KMS-11 (cell line): ENCODE measurements at regions not wholly inside any gene's neighbourhood (a gene's known extent, or its start where the extent isn't known, plus 50 kb on each side); places are given as distances from the start of the nearest gene placed in this dataset.

ENCODE experiments used
- H2AFZ ChIP-seq: fragments of 200-600 bp; sonication (generic); 2 replicates; pipeline ENCODE4 v1.6.1; 2016; ENCODE audit warnings: antibody characterized with exemption, mixed run types, low read depth
- H3K27ac ChIP-seq: fragments of 200-600 bp; sonication (generic); 2 replicates; pipeline ENCODE4 v1.6.1; 2016; ENCODE audit warnings: mild to moderate bottlenecking, mixed run types
- H3K27me3 ChIP-seq: fragments of 200-600 bp; sonication (generic); 2 replicates; pipeline ENCODE4 v1.6.1; 2017; ENCODE audit warnings: mild to moderate bottlenecking, low read depth, mixed run types, moderate library complexity; ENCODE audit not compliant: insufficient read depth
- H3K36me3 ChIP-seq: fragments of 200-600 bp; sonication (generic); 2 replicates; pipeline ENCODE4 v1.6.1; 2017; ENCODE audit warnings: mild to moderate bottlenecking, mixed run types; ENCODE audit not compliant: insufficient read depth
- H3K4me1 ChIP-seq: fragments of 200-600 bp; sonication (generic); 2 replicates; pipeline ENCODE4 v1.6.1; 2016; ENCODE audit warnings: mild to moderate bottlenecking, low read depth, mixed run types; ENCODE audit not compliant: poor library complexity, severe bottlenecking
- H3K4me2 ChIP-seq: fragments of 200-600 bp; sonication (generic); 2 replicates; pipeline ENCODE4 v1.7.0; 2016; ENCODE audit warnings: mild to moderate bottlenecking, mixed run types
- H3K4me3 ChIP-seq: fragments of 200-600 bp; sonication (generic); IDR thresholded peaks from 2 replicates; pipeline ENCODE4 v1.6.1; 2017; ENCODE audit warnings: low read depth, low read length, mixed read lengths; ENCODE audit not compliant: insufficient read depth
- H3K79me2 ChIP-seq: fragments of 200-600 bp; sonication (generic); 2 replicates; pipeline ENCODE4 v1.6.1; 2016; ENCODE audit warnings: low read depth, mixed run types; ENCODE audit not compliant: insufficient read depth
- H3K9ac ChIP-seq: fragments of 200-600 bp; sonication (generic); 2 replicates; pipeline ENCODE4 v1.6.1; 2016; ENCODE audit warnings: mild to moderate bottlenecking, mixed run types
- H4K20me1 ChIP-seq: fragments of 200-600 bp; sonication (generic); 2 replicates; pipeline ENCODE4 v1.6.1; 2016; ENCODE audit warnings: mild to moderate bottlenecking, mixed run types; ENCODE audit not compliant: insufficient read depth
- TF ChIP-seq, protein P1 (sequence below): fragments of 200-600 bp; sonication (generic); conservative IDR thresholded peaks from 2 replicates; pipeline ENCODE4 v1.6.1; 2017; ENCODE audit warnings: low read depth, mild to moderate bottlenecking, antibody characterized with exemption, low read length, moderate library complexity, mixed read lengths

DNA sequence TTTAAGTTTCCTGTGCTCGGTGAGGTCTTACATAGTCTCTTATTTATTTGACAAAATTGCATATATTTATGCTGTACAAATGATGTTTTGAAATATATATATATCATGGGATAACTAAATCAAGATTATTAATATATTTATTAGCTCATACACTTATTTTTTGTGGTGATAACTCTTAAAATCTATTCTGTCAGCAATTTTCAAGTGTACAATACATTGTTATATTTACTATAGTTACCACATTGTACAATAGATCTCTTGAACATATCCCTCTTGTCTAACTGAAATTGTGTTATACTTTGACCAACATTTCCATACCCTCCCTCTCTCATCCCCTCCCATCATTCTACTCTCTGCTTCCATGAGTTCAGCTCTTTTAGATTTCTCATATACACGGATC, 516.6 kb upstream of the LCORL start:
- no peak overlapping the region for H3K4me2 ChIP-seq
- no peaks in the 10 kb centered on the region for H3K27me3 ChIP-seq
- no peak overlapping the region for H3K4me3 ChIP-seq
- no peak overlapping the region for H3K27ac ChIP-seq
- no peaks in the 10 kb centered on the region for H3K4me1 ChIP-seq
- TF ChIP-seq, protein P1, sequence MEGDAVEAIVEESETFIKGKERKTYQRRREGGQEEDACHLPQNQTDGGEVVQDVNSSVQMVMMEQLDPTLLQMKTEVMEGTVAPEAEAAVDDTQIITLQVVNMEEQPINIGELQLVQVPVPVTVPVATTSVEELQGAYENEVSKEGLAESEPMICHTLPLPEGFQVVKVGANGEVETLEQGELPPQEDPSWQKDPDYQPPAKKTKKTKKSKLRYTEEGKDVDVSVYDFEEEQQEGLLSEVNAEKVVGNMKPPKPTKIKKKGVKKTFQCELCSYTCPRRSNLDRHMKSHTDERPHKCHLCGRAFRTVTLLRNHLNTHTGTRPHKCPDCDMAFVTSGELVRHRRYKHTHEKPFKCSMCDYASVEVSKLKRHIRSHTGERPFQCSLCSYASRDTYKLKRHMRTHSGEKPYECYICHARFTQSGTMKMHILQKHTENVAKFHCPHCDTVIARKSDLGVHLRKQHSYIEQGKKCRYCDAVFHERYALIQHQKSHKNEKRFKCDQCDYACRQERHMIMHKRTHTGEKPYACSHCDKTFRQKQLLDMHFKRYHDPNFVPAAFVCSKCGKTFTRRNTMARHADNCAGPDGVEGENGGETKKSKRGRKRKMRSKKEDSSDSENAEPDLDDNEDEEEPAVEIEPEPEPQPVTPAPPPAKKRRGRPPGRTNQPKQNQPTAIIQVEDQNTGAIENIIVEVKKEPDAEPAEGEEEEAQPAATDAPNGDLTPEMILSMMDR = no peak
- H4K20me1 ChIP-seq = no peaks in the 10 kb centered on the region
- no peak overlapping the region for H2AFZ ChIP-seq
- H3K36me3 ChIP-seq = no peaks in the 10 kb centered on the region
- no peaks in the 10 kb centered on the region for H3K79me2 ChIP-seq
- no peak overlapping the region for H3K9ac ChIP-seq

DNA sequence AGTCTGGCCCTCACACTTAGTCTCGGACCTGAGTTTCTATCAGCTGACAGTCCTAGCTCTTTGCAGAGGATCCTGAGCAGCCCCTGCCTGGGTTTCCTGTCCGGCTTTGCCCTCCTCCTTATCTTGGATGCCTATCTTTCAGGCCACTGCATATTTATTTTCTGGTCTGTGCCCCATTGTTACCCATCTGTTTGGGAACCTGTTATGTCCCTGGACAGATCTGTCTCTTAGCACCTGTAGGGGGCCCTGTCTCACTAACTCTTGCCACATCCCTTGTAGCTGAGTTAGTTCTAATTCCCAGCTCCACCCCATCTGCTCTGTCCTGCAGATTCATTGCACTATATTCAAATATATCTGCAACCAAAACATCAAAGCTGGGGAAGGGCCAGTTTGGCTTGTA, 514.9 kb upstream of the LCORL start:
- Histone ChIP-seq H3K4me1 (no peaks in the 10 kb centered on the region), H3K79me2 (no peaks in the 10 kb centered on the region), H2AFZ (no peak overlapping the region), H3K36me3 (no peaks in the 10 kb centered on the region), H3K27me3 (no peaks in the 10 kb centered on the region), H4K20me1 (no peaks in the 10 kb centered on the region), H3K9ac (no peak overlapping the region), H3K4me3 (no peak overlapping the region), H3K27ac (no peak overlapping the region), H3K4me2 (no peak overlapping the region)
- TF ChIP-seq, protein P1 = no peak

- Histone ChIP-seq H3K4me2 (no peak overlapping the region), H3K4me1 (no peaks in the 10 kb centered on the region), H3K4me3 (no peak overlapping the region), H3K27ac (no peak overlapping the region), H3K27me3 (no peaks in the 10 kb centered on the region), H3K79me2 (no peaks in the 10 kb centered on the region), H2AFZ (no peak overlapping the region), H4K20me1 (no peaks in the 10 kb centered on the region), H3K9ac (no peak overlapping the region), H3K36me3 (no peaks in the 10 kb centered on the region)
- TF ChIP-seq, protein P1 = no peak
Observed at GRCh38 chr4:18535948-18536347, 514.4 kb upstream of the LCORL start.

DNA sequence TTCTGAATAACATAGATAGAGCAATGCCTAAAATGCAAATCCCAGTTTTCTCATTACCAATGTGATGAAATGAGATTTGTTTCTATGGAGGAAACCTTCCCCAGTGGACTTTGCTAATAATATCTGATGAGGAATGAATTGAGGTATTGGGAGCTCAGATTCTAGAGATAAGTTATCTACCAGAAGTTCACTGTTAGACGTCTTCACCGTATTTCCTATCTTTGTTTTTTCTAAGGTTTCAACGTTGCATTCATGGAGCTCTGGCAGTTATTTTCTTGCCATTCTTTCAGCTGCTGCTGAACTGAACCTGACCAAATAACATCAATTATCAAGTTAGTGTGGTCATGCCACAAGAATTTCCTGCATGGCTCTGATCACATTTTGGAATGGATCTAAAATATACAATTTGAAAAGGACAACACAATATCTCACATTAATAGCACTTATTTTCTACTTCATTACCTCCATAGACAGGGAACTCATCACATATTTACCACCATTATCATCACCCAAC, 511.8 kb upstream of the LCORL start:
- TF ChIP-seq, protein P1 = no peak
- no peaks in the 10 kb centered on the region for H3K79me2 ChIP-seq
- H3K27me3 ChIP-seq = no peaks in the 10 kb centered on the region
- H3K36me3 ChIP-seq = no peaks in the 10 kb centered on the region
- H3K27ac ChIP-seq = no peak overlapping the region
- no peak overlapping the region for H3K9ac ChIP-seq
- no peak overlapping the region for H3K4me2 ChIP-seq
- H4K20me1 ChIP-seq = no peaks in the 10 kb centered on the region
- no peaks in the 10 kb centered on the region for H3K4me1 ChIP-seq
- H2AFZ ChIP-seq = no peak overlapping the region
- no peak overlapping the region for H3K4me3 ChIP-seq

DNA sequence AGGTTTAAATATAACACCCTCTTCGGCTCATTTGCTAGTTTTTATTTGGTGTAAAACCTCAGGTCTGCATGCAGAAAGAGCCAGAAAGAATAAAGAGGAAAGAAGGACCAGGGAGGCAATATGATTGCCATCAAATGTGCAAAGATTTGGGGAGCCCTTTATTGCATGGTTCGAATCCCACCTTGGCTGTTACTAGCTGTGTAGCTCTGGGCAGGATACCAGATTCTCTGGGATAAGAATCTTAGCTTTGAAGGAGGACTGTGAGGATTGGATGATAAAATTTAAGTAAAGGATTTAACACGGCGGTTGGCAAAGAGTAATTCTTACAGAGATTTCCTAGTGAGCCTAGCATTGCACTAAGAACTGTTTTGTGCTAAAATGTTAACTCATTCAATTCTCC, 510.2 kb upstream of the LCORL start:
- Histone ChIP-seq H2AFZ (no peak overlapping the region), H3K27ac (no peak overlapping the region), H3K27me3 (no peaks in the 10 kb centered on the region), H4K20me1 (no peaks in the 10 kb centered on the region), H3K79me2 (no peaks in the 10 kb centered on the region), H3K4me3 (no peak overlapping the region), H3K4me1 (no peaks in the 10 kb centered on the region), H3K36me3 (no peaks in the 10 kb centered on the region), H3K4me2 (no peak overlapping the region), H3K9ac (no peak overlapping the region)
- TF ChIP-seq, protein P1 = no peak
